ENCODE measurements at regions not wholly inside any gene's neighbourhood (a gene's known extent, or its start where the extent isn't known, plus 50 kb on each side); places are given as distances from the start of the nearest gene placed in this dataset.

DNA sequence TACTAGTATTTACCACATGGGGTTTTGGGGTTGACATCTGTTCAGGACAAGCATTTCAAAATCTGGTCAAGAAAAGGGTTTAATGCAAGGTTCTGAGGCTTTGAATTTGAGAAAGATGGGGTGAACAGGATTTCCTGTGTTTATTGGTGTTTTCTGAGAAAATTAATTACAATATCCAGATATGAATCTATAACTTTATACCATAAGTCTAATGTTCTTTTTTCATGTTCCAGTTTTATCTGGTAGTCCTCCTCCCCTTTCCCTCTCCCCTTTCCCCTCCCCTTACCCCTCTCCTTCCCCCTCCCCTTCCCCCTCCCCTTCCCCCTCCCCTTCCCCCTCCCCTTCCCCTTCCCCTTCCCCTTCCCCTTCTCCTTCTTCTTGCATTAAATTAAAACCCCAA lies 1518.2 kb upstream of the TMEFF2 start:
- no peak for DNase-seq (ENCODE audit: low spot score)
- in situ Hi-C loops (cut with MboI; ENCODE audit: low pct_unique_long_range_greater_than_20kb, low sequenced_read_pairs, unreplicated experiment), result no loop called here
- TF ChIP-seq CTCF (IDR thresholded peaks at IDR 0.05; ENCODE audit: extremely low read depth, insufficient read depth, missing control alignments), result no peak

- no peak for TF ChIP-seq CTCF (IDR thresholded peaks at IDR 0.05; ENCODE audit: extremely low read depth, insufficient read depth, missing control alignments)
- no peak for DNase-seq (ENCODE audit: low spot score)
Measured at GRCh38 chr2:193703411-193703810, 1508.7 kb upstream of the TMEFF2 start.

GRCh38 chr2:193701484-193701883 lies 1506.8 kb upstream of the TMEFF2 start:
- in situ Hi-C loops (cut with MboI; ENCODE audit: low pct_unique_long_range_greater_than_20kb, low sequenced_read_pairs, unreplicated experiment), result no loop called here
- TF ChIP-seq CTCF (IDR thresholded peaks at IDR 0.05; ENCODE audit: extremely low read depth, insufficient read depth, missing control alignments), result no peak
- DNase-seq (ENCODE audit: low spot score), result no peak

More at GRCh38 chr2:193703411-193703810, 1508.7 kb upstream of the TMEFF2 start:
- in situ Hi-C loops (cut with MboI; ENCODE audit: low pct_unique_long_range_greater_than_20kb, low sequenced_read_pairs, unreplicated experiment), result no loop called here

DNA sequence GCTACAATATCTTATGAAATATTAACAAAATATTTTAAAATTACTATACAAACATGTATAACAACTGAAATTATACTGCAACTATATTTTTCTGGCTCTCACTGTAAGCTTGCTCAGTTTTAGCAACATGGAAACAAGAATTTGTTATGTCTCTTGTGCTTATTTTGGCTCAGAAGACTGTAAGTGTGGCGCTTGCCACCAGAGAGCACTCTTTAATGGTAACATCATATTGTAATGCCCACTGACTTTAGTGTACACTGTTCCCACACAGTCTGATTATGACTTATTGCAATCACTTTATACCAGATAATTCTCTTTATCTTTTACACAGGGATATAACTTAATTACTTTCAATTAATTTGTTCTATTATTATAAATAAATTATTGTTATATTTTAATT lies 1500.6 kb upstream of the TMEFF2 start:
- DNase-seq (ENCODE audit: low spot score), result peak; percentile 5

DNA sequence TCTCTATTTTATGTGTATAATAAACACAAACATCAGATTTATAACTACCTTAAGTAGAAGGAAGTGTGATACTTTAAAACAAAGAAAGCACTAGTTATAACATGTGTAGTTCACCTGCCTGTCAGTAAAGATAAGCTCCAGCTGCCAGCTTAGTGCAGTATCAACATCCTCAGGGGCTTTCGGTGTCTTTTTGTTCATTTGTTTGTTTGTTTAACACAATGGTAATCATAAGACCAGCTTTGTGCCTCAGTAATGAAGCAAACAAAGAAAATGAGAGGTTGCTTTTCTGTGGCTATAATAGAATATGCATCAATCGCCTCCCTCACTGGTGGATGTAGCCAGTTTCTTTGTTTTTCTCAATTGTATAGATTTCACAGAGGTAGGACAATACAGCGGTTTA lies 1499.0 kb upstream of the TMEFF2 start:
- no peak for DNase-seq (ENCODE audit: low spot score)
- in situ Hi-C loops (cut with MboI; ENCODE audit: low pct_unique_long_range_greater_than_20kb, low sequenced_read_pairs, unreplicated experiment), result no loop called here
- TF ChIP-seq CTCF (IDR thresholded peaks at IDR 0.05; ENCODE audit: extremely low read depth, insufficient read depth, missing control alignments), result no peak

More for the DNA sequence above, 1500.6 kb upstream of the TMEFF2 start:
- TF ChIP-seq CTCF (IDR thresholded peaks at IDR 0.05; ENCODE audit: extremely low read depth, insufficient read depth, missing control alignments), result peak; percentile 37
- in situ Hi-C loops (cut with MboI; ENCODE audit: low pct_unique_long_range_greater_than_20kb, low sequenced_read_pairs, unreplicated experiment), result no loop called here

DNA sequence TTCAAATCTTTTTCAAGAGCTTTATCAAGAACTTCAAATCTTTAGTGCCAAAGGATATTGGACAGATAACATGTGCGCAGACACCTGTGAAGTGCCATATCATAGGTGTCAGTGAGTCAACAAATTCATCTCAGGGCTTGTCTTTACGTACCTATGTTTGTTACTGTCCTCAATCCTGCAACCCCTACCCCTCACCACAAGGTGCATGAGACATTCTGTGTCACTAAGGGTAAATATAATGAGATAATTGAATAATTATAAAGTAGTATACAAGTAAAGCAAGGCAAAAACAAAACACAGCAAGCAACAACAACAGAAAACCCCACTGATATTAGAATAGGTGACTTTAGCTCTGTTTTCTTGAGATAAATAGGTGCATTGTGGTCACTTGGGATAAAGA lies 1495.8 kb upstream of the TMEFF2 start:
- TF ChIP-seq CTCF (IDR thresholded peaks at IDR 0.05; ENCODE audit: extremely low read depth, insufficient read depth, missing control alignments), result no peak
- DNase-seq (ENCODE audit: low spot score), result no peak
- in situ Hi-C loops (cut with MboI; ENCODE audit: low pct_unique_long_range_greater_than_20kb, low sequenced_read_pairs, unreplicated experiment), result no loop called here

- DNase-seq (ENCODE audit: low spot score), result no peak
- TF ChIP-seq CTCF (IDR thresholded peaks at IDR 0.05; ENCODE audit: extremely low read depth, insufficient read depth, missing control alignments), result no peak
- in situ Hi-C loops (cut with MboI; ENCODE audit: low pct_unique_long_range_greater_than_20kb, low sequenced_read_pairs, unreplicated experiment), result no loop called here
Measured at GRCh38 chr2:193687195-193687594, 1492.5 kb upstream of the TMEFF2 start.
